ENCODE measurements at regions not wholly inside any gene's neighbourhood (a gene's known extent, or its start where the extent isn't known, plus 50 kb on each side); places are given as distances from the start of the nearest gene placed in this dataset.
"Not testable (repeated sequence)": the region's sequence is repeated elsewhere in the genome, so short reads cannot be mapped to it uniquely, and the experiment has no call there.

GRCh38 chr11:122604621-122605020 lies 50.9 kb upstream of the UBASH3B start:
- DNase-seq (ENCODE audit: low read depth in 2 of 2) = no peak

GRCh38 chr11:122601141-122602125 lies 54.1 kb upstream of the UBASH3B start:
- no peak for DNase-seq (ENCODE audit: low read depth in 2 of 2)

GRCh38 chr11:122600290-122600689 lies 55.2 kb upstream of the UBASH3B start:
- no peak for DNase-seq (ENCODE audit: low read depth in 2 of 2)

GRCh38 chr11:122599434-122599833 lies 56.1 kb upstream of the UBASH3B start:
- DNase-seq (ENCODE audit: low read depth in 2 of 2) = no peak

GRCh38 chr11:122598971-122599370 lies 56.6 kb upstream of the UBASH3B start:
- DNase-seq (ENCODE audit: low read depth in 2 of 2) = no peak

- DNase-seq (ENCODE audit: low read depth in 2 of 2) = no peak
Observed at GRCh38 chr11:122597511-122597910, 58.0 kb upstream of the UBASH3B start.

GRCh38 chr11:122594986-122595645 lies 60.4 kb upstream of the UBASH3B start:
- DNase-seq (ENCODE audit: low read depth in 2 of 2) = no peak

GRCh38 chr11:122593473-122594420 lies 61.8 kb upstream of the UBASH3B start:
- DNase-seq (ENCODE audit: low read depth in 2 of 2) = no peak

- no peak for DNase-seq (ENCODE audit: low read depth in 2 of 2)
Observed at GRCh38 chr11:122592641-122593040, 62.9 kb upstream of the UBASH3B start.

- no peak for DNase-seq (ENCODE audit: low read depth in 2 of 2)
Observed at GRCh38 chr11:122584670-122585069, 70.9 kb upstream of the UBASH3B start.

- not testable (repeated sequence) for DNase-seq (ENCODE audit: low read depth in 2 of 2)
Observed at GRCh38 chr11:122580071-122580470, 75.5 kb upstream of the UBASH3B start.

GRCh38 chr11:122578171-122578825 lies 77.2 kb upstream of the UBASH3B start:
- DNase-seq (ENCODE audit: low read depth in 2 of 2) = no peak

- no peak for DNase-seq (ENCODE audit: low read depth in 2 of 2)
Observed at GRCh38 chr11:122572592-122572991, 82.9 kb upstream of the UBASH3B start.

- no peak for DNase-seq (ENCODE audit: low read depth in 2 of 2)
Observed at GRCh38 chr11:122563761-122564160, 91.8 kb upstream of the UBASH3B start.

- DNase-seq (ENCODE audit: low read depth in 2 of 2) = no peak
Observed at GRCh38 chr11:122559734-122560382, 95.7 kb upstream of the UBASH3B start.

GRCh38 chr11:122559218-122559617 lies 96.3 kb upstream of the UBASH3B start:
- DNase-seq (ENCODE audit: low read depth in 2 of 2) = not testable (repeated sequence)

- DNase-seq (ENCODE audit: low read depth in 2 of 2) = not testable (repeated sequence)
Observed at GRCh38 chr11:122557163-122557562, 98.4 kb upstream of the UBASH3B start.

- DNase-seq (ENCODE audit: low read depth in 2 of 2) = peak in 1 of 2 donors; percentile 6
Observed at GRCh38 chr11:122556605-122557004, 98.9 kb upstream of the UBASH3B start.

- no peak for DNase-seq (ENCODE audit: low read depth in 2 of 2)
Observed at GRCh38 chr11:122538060-122538459, 117.5 kb upstream of the UBASH3B start.

GRCh38 chr11:122524898-122525297 lies 130.6 kb upstream of the UBASH3B start:
- no peak for DNase-seq (ENCODE audit: low read depth in 2 of 2)
